ENCODE measurements at regions not wholly inside any gene's neighbourhood (a gene's known extent, or its start where the extent isn't known, plus 50 kb on each side); places are given as distances from the start of the nearest gene placed in this dataset.
"Not testable (repeated sequence)": the region's sequence is repeated elsewhere in the genome, so short reads cannot be mapped to it uniquely, and the experiment has no call there.

DNA sequence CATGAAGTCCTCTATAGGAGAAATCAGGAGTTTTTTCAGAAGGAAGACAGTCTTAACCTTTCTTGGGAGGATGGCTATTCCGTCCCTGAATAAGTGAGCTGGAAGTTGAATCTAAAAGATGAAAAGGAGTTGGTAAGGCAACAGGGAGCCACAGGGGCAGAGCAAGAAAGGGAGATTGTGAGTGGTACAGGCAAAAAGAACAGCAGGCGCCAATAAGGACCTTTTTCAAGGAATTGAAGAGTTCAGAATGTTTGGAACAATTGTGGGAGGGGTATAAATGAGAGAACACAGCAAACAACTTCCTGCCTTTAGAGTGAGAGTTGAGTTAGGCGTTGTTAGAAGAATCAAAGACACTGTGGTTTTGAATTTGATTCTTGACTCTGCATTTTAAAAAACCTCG is 1003.7 kb downstream of the EPHA7 start:
- no peaks in the 10 kb centered on the region for H3K4me1 ChIP-seq
- TF ChIP-seq, protein P1, sequence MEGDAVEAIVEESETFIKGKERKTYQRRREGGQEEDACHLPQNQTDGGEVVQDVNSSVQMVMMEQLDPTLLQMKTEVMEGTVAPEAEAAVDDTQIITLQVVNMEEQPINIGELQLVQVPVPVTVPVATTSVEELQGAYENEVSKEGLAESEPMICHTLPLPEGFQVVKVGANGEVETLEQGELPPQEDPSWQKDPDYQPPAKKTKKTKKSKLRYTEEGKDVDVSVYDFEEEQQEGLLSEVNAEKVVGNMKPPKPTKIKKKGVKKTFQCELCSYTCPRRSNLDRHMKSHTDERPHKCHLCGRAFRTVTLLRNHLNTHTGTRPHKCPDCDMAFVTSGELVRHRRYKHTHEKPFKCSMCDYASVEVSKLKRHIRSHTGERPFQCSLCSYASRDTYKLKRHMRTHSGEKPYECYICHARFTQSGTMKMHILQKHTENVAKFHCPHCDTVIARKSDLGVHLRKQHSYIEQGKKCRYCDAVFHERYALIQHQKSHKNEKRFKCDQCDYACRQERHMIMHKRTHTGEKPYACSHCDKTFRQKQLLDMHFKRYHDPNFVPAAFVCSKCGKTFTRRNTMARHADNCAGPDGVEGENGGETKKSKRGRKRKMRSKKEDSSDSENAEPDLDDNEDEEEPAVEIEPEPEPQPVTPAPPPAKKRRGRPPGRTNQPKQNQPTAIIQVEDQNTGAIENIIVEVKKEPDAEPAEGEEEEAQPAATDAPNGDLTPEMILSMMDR (IDR thresholded peaks at IDR 0.05) = no peak
- no peaks in the 10 kb centered on the region for H3K36me3 ChIP-seq
- intact Hi-C loops (cut with DNase I) = no loop called here
- 34 to 40% methylated on average over 4 of the region's 4 CpGs for WGBS, 2 donors
- H3K27me3 ChIP-seq = no peaks in the 10 kb centered on the region
- no peak overlapping the region for H3K27ac ChIP-seq
- FAIRE-seq = no peak
- no peak for ATAC-seq
- no peak for DNase-seq
- no peak overlapping the region for H3K4me3 ChIP-seq
- no peaks in the 10 kb centered on the region for H3K9me3 ChIP-seq

DNA sequence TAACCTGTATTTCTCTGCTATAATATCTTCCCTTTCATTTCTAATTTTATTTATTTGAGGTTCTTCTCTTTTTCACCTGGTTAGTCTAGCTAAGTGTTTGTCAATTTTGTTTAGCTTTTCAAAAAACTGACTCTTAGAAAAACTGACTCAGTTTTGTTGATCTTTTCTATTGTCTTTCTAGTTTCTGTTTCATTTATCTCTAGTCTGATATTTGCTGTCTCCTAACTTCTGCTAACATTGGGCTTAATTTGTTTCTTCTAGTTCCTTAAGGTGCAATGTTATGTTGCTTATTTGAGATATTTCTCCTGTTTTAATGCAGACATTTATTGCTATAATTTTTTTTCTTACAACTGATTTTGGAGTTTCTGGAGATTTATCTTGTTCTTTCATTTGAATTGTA is 1011.0 kb downstream of the EPHA7 start:
- no peaks in the 10 kb centered on the region for H3K4me1 ChIP-seq
- no peaks in the 10 kb centered on the region for H3K27me3 ChIP-seq
- H3K9me3 ChIP-seq = no peaks in the 10 kb centered on the region
- TF ChIP-seq, protein P1 (IDR thresholded peaks at IDR 0.05) = no peak
- DNase-seq (no peak), FAIRE-seq (no peak), ATAC-seq (no peak)
- no peak overlapping the region for H3K27ac ChIP-seq
- H3K4me3 ChIP-seq = no peak overlapping the region
- intact Hi-C loops (cut with DNase I) = no loop called here
- H3K36me3 ChIP-seq = no peaks in the 10 kb centered on the region

DNA sequence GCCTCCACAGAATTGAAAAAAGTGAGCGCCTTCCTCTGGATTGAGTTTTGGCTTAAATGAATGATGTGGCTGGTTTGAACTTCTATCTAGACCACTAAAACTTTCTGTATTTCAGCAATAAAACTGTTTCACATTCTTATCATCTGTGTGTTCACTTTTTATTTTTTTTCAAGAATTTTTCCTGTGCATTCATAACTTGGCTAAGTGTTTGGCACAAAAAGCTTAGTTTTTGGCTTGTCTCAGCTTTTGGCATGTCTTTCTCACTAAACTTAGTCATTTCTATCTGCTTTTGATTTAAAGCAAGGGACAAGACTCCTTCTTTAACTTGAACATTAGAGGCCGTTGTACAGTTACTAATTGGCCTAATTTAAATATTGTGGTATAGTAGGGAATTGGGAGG is 1015.1 kb downstream of the EPHA7 start:
- intact Hi-C loops (cut with DNase I) = no loop called here
- Histone ChIP-seq H3K27ac (no peak overlapping the region), H3K9me3 (no peaks in the 10 kb centered on the region), H3K27me3 (no peaks in the 10 kb centered on the region), H3K4me1 (no peaks in the 10 kb centered on the region), H3K36me3 (no peaks in the 10 kb centered on the region), H3K4me3 (no peak overlapping the region)
- TF ChIP-seq, protein P1 (IDR thresholded peaks at IDR 0.05) = no peak
- 25 to 62% methylated on average over 2 of the region's 2 CpGs for WGBS, 2 donors
- ATAC-seq = no peak
- no peak for FAIRE-seq
- DNase-seq = no peak

DNA sequence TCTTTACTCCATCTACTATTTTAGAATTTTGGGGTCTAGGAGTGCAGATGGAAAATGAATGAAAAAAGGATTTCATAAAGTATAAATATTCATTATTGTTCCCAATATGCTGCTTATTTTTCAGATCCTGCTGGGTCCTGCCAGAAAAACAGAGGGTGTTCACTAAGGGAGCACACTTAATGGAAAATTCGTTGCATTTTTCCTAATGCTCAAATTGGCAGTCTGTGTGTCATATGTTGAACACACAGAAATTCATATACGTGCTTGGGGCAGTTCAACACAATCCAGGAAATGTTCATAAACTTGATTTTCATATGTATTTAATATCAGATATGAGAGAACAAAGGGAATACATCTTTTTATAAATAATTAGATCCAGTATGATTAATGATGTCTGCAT is 1019.4 kb downstream of the EPHA7 start:
- intact Hi-C loops (cut with DNase I) = no loop called here
- WGBS, 2 donors = 41 to 48% methylated on average over 2 of the region's 2 CpGs
- FAIRE-seq (no peak), DNase-seq (no peak), ATAC-seq (no peak)
- Histone ChIP-seq H3K27ac (no peak overlapping the region), H3K9me3 (no peaks in the 10 kb centered on the region), H3K4me1 (no peaks in the 10 kb centered on the region), H3K36me3 (no peaks in the 10 kb centered on the region), H3K4me3 (no peak overlapping the region), H3K27me3 (no peaks in the 10 kb centered on the region)
- TF ChIP-seq, protein P1 (IDR thresholded peaks at IDR 0.05) = no peak

DNA sequence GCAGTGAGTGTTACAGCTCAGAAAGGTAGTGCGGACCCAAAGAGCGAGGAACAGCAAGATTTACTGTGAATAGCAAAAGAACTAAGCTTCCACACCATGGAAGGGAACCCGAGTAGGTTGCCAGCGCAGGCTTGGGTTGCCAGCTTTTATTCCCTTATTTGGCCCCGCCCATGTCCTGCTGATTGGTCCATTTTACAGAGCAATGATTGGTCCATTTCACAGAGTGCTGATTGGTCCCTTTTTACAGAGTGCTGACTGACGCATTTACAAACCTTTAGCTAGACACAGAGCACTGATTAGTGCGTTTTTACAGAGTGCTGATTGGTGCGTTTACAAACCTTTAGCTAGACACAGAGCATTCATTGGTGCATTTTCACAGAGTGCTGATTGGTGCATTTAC is 1030.7 kb downstream of the EPHA7 start:
- H3K4me1 ChIP-seq; H3K36me3 ChIP-seq; H3K4me3 ChIP-seq; H3K27me3 ChIP-seq; DNase-seq; FAIRE-seq; intact Hi-C loops (cut with DNase I); H3K9me3 ChIP-seq; ATAC-seq; H3K27ac ChIP-seq: not testable (repeated sequence)
- WGBS, 2 donors = 74 to 88% methylated on average over 8 of the region's 8 CpGs
